Peyer's patch (tissue), 4 donors: ENCODE measurements at regions not wholly inside any gene's neighbourhood (a gene's known extent, or its start where the extent isn't known, plus 50 kb on each side); places are given as distances from the start of the nearest gene placed in this dataset.

Source experiments
- CTCF ChIP-seq, 6 experiments: fragments of 450-650 bp in 4 of 6; fragments of 200-600 bp in 2 of 6; sonication (generic) in 1 of 6; IDR thresholded peaks; one replicate each; pipeline ENCODE4 v1.5.1; 2017 to 2019; ENCODE audit warnings: antibody characterized with exemption in 6 of 6, mild to moderate bottlenecking in 3 of 6, moderate library complexity in 1 of 6
- POLR2A ChIP-seq, 2 donors: fragments of 450-650 bp; IDR thresholded peaks; one replicate each; pipeline ENCODE4 v1.5.1; 2017; ENCODE audit warnings: antibody characterized with exemption in 2 of 2, mild to moderate bottlenecking in 2 of 2, moderate library complexity in 2 of 2

- TF ChIP-seq CTCF (IDR thresholded peaks at IDR 0.05), result no peak
- no peak for TF ChIP-seq POLR2A (IDR thresholded peaks at IDR 0.05)
Observed at GRCh38 chr4:57676394-57676793, 566.2 kb upstream of the IGFBP7 start.
